ENCODE measurements at regions not wholly inside any gene's neighbourhood (a gene's known extent, or its start where the extent isn't known, plus 50 kb on each side); places are given as distances from the start of the nearest gene placed in this dataset.

GRCh38 chr2:48852938-48853337 lies 97.4 kb upstream of the LHCGR start:
- DNase-seq (ENCODE audit: low spot score), result no peak

DNA sequence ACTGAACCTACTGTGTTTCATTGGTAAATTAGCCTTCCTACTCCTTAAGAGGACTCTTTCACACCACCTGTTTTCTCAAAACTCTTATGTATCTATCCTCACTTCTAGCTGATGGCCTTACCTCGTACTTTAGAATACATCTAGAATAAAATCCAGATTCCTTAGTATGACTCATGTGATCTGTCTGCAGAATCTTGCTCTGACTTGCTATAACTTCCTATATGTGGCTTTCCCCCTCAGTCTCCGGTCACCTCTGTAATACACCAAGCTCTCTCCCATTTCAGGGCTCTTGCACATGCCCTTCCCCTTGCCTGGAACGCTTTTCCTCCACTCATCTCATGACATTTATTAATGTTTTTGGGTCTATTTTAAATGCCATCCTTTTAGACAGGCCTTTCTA lies 95.6 kb upstream of the LHCGR start:
- no peak for DNase-seq (ENCODE audit: low spot score)

GRCh38 chr2:48849770-48850169 lies 94.2 kb upstream of the LHCGR start:
- DNase-seq (ENCODE audit: low spot score), result no peak

GRCh38 chr2:48845684-48846083 lies 90.2 kb upstream of the LHCGR start:
- DNase-seq (ENCODE audit: low spot score), result no peak

DNA sequence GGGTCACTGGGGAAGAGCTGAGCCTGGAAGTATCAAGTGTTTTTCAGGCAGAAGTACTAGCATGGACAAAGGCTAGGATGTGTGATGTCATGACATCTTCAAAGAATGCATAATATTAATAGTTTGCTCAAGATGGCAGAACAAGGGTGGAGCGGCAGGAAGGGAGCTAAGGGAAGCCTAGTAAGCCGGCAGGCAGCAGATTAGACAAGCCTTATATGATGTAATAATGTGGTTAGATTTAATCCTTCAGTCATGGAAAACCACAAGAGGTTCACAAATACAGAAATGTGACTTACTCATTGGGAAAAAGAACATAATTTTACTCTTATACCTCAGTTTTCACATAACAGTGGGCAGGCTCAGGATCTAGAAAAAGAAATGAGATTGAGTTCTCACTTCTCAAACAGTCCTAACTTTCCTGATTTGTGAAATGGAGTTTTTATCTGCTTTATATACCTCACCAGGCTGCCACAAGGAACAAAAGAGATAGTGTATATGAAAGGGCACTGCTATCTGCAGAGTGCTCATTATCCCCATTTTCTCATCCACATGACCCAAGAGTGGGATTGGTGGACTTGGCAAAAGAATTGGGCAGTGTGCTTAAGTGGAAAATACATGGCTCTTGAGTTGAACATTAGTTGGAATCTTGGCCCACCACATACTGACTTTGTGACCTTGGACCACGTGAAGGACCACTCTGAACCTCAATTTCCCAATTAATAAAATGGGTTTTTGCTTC lies 89.1 kb upstream of the LHCGR start:
- no peak for DNase-seq (ENCODE audit: low spot score)

DNA sequence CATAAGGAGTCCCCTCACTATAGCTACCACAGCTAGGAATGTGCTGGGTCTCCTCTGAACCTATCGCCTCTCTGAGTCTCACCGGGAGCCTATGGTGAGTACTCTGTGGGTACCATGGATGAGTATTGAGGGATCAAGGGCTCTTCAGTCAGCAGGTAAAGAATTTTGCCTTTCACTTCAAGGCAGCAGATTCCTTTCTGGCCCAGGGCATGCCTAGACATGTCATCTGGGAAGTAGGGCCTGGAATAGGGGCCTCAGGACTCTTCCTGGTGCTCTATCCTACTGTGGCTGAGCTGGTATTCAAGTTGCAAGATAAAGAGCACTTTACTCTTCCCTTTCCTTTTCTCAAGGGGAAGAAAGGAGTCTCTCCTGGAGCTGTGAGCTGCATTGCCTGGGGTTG lies 85.6 kb upstream of the LHCGR start:
- no peak for DNase-seq (ENCODE audit: low spot score)

DNA sequence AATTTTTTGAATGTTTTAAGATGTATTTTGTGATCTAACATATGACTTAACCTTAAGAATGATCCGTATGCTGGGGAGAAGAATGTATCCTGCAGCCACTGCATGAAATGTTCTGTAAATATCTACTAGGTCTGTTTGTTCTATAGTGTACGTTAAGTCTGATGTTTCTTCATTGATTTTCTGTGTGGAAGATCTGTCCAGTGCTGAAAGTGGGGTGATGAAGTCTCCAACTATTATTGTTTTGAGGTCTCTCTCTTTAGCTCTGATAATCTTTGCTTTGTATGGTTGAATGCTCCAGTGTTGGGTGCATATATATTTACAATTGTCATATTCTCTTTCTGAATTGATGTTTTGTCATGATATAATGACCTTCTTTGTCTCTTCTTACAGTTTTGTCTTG lies 82.5 kb upstream of the LHCGR start:
- DNase-seq (ENCODE audit: low spot score), result no peak

DNA sequence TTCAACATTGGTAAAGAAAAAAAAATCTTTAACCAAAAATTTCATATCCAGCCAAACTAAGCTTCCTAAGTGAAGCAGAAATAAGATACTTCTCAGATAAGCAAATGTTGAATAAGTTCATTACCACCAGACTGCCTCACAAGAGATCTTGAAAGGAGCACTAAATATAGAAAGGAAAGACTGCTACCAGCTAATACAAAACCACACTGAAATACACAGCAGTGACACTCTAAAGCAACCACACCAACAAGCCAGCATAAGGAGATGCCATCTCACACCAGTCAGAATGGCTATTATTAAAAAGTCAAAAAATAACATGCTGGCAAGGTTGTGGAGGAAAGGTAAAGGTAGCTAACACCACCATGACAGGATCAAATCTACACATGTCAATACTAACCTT lies 74.0 kb upstream of the LHCGR start:
- DNase-seq (ENCODE audit: low spot score), result no peak

GRCh38 chr2:48829036-48829435 lies 73.5 kb upstream of the LHCGR start:
- no peak for DNase-seq (ENCODE audit: low spot score)

- DNase-seq (ENCODE audit: low spot score), result no peak
Observed at GRCh38 chr2:48826986-48827385, 71.5 kb upstream of the LHCGR start.

GRCh38 chr2:48824116-48824515 lies 68.6 kb upstream of the LHCGR start:
- DNase-seq (ENCODE audit: low spot score), result no peak

GRCh38 chr2:48819206-48819735 lies 63.7 kb upstream of the LHCGR start:
- DNase-seq (ENCODE audit: low spot score), result no peak

DNA sequence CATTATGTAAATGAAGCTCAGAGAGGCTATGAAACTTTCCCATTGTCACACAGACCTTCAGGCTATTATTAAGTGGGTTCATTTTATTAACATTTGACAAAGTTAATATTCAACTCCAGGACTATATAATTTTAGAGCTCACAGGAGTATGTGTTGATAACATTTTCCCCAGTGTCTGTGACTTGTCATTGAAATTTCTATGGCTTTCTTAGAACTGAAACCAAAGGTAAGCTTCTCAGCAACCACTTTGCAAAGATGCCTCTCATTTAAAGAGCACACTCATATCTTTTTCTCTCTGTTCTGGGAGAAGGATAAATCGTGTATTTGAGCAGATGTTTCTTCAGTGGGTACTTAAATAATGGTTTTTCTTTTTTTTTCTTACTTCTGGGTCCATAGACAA lies 61.8 kb upstream of the LHCGR start:
- DNase-seq (ENCODE audit: low spot score), result no peak

- no peak for DNase-seq (ENCODE audit: low spot score)
Observed at GRCh38 chr2:48812416-48812815, 56.9 kb upstream of the LHCGR start.

DNA sequence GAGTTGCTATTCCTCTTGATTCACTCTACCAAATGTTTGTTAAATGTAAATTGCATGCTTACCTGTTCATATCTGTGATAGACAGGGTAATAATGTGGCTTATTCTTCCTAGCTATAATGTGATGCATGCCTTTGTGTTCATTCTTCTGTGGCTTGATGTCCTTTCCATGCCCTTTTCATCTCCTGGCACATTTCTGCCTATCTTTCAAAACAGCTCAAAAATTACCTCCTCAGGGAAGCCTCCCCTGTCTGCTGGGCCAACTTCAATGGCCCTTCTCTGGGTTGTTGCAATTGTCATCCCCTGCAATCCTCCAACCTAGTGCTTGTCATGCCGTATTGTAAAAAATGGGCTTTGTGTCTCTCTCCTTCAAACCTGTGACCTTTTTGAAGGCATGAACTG lies 52.8 kb upstream of the LHCGR start:
- no peak for DNase-seq (ENCODE audit: low spot score)

Data from SK-N-DZ (cell line).